ENCODE measurements at regions not wholly inside any gene's neighbourhood (a gene's known extent, or its start where the extent isn't known, plus 50 kb on each side); places are given as distances from the start of the nearest gene placed in this dataset.
A peak's percentile ranks its signal among the peaks of the same experiment; 100 is the strongest.

DNA sequence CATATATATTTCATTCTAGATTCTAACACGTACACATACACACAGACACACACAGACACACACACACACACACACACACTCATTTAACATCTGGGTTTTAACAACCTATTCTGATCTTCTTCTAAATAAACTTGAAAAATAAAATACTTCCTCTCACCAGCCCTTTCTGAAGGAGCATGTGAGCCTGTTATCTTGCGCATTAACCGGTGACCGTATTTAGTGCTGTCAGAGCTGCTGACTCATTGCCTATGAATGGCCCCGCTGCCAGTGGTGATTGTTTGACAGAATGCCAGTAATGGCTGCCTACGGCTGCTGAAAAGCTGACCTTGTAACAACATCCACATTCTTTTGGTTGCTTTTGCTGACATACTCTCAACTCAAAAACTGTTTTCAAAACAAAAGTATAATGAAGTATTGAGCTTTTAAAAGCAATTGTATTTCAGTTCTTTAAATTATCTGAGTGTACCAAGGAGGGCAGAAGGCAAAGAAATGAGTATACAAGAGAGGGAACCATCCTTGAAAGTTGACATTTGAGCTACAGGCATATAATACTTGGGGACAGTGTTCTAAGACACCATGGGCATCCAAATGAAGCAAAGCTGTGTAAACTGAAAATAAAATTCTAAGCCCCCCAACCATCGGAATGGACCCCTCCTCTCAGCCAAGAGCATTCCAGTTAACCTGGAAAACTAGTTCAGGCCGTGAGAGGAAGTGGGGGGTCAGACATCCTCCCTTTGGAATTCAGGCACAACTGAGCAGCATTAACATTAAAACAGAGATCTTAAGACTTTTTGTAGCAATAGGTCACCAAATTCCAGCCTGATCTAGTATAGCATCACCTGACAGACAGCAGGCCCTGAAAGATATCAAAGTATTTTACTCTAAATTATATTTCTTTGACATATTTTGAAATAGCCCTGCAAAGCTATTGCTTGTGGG is 50.2 kb upstream of the DTNA start:
- no peak for TF ChIP-seq POLR2A (IDR thresholded peaks at IDR 0.05; ENCODE audit: low read depth, low read length)
- TF ChIP-seq, protein P1, sequence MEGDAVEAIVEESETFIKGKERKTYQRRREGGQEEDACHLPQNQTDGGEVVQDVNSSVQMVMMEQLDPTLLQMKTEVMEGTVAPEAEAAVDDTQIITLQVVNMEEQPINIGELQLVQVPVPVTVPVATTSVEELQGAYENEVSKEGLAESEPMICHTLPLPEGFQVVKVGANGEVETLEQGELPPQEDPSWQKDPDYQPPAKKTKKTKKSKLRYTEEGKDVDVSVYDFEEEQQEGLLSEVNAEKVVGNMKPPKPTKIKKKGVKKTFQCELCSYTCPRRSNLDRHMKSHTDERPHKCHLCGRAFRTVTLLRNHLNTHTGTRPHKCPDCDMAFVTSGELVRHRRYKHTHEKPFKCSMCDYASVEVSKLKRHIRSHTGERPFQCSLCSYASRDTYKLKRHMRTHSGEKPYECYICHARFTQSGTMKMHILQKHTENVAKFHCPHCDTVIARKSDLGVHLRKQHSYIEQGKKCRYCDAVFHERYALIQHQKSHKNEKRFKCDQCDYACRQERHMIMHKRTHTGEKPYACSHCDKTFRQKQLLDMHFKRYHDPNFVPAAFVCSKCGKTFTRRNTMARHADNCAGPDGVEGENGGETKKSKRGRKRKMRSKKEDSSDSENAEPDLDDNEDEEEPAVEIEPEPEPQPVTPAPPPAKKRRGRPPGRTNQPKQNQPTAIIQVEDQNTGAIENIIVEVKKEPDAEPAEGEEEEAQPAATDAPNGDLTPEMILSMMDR (IDR thresholded peaks at IDR 0.05; ENCODE audit: extremely low read depth in 1 of 2, insufficient read depth in 1 of 2, low read depth in 1 of 2, low read length in 2 of 2), result no peak
- TF ChIP-seq EZH2 (IDR thresholded peaks at IDR 0.05; ENCODE audit: borderline replicate concordance, low read depth, low read length, severe bottlenecking), result no peak
- peak; percentile 73 for TF ChIP-seq POLR2AphosphoS5 (IDR thresholded peaks at IDR 0.05; ENCODE audit: insufficient read depth, low read depth, low read length)
- peak; percentile 88 for TF ChIP-seq JUN (IDR thresholded peaks at IDR 0.05; ENCODE audit: borderline replicate concordance, insufficient read depth, insufficient read length, low read depth)

All from endothelial cell of umbilical vein (primary cell).